IMR-90 (cell line): ENCODE measurements at regions not wholly inside any gene's neighbourhood (a gene's known extent, or its start where the extent isn't known, plus 50 kb on each side); places are given as distances from the start of the nearest gene placed in this dataset.

Experiments
- ATAC-seq: fragments of 200-7000 bp; cut with Tn5 transposase; 2 replicates; pipeline ENCODE4 v1.9.1; 2020; ENCODE audit warnings: low read depth, mild to moderate bottlenecking, moderate library complexity
- BruUV-seq: library from RNA; stranded (reverse); fragments of 400-500 nt; replicated peaks from 2 replicates; lab custom pipeline; 2021; lab: Mats Ljungman, UMichigan
- CTCF ChIA-PET: fragments of 300-600 bp; formaldehyde crosslinking; extraction: SDS; loops from one replicate; lab custom pipeline; 2021; ENCODE audit warnings: antibody characterized with exemption; lab: Yijun Ruan, JAX
- POLR2A ChIA-PET: fragments of 300-600 bp; sonication (Branson Sonifier 250); formaldehyde crosslinking; loops from one replicate; lab custom pipeline; 2022; ENCODE audit warnings: antibody characterized with exemption; ENCODE audit not compliant: unreplicated experiment; lab: Charles Lee
- DNase-seq: peaks from one replicate; pipeline ENCODE4 v3.0.0; 2013
- H2AFZ ChIP-seq: replicated peaks from 2 replicates; pipeline ENCODE3; 2013; ENCODE audit warnings: low read length, mild to moderate bottlenecking; ENCODE audit not compliant: poor library complexity
- H2AK5ac ChIP-seq: 2 replicates; pipeline ENCODE4 v1.6.1; 2013; ENCODE audit warnings: low read depth, low read length, inconsistent platforms
- H2AK9ac ChIP-seq: replicated peaks from 2 replicates; pipeline ENCODE3; 2013; ENCODE audit warnings: mild to moderate bottlenecking, low read depth, low read length, moderate library complexity; ENCODE audit not compliant: poor library complexity
- H2BK120ac ChIP-seq: 2 replicates; pipeline ENCODE4 v1.6.1; 2013; ENCODE audit warnings: low read depth, low read length, inconsistent platforms
- H2BK15ac ChIP-seq: 3 replicates; pipeline ENCODE4 v1.6.1; 2013; ENCODE audit warnings: low read depth, low read length, inconsistent platforms
- H2BK20ac ChIP-seq: 2 replicates; pipeline ENCODE4 v1.6.1; 2013; ENCODE audit warnings: low read depth, mild to moderate bottlenecking, inconsistent platforms, low read length, moderate library complexity
- H2BK5ac ChIP-seq: 2 replicates; pipeline ENCODE4 v1.6.1; 2013; ENCODE audit warnings: mild to moderate bottlenecking, low read depth, low read length, inconsistent platforms; ENCODE audit not compliant: poor library complexity, severe bottlenecking
- H3K14ac ChIP-seq: replicated peaks from 2 replicates; pipeline ENCODE4 v1.6.1; 2013; ENCODE audit warnings: low read depth, low read length, inconsistent platforms
- H3K18ac ChIP-seq: 2 replicates; pipeline ENCODE4 v1.6.1; 2013; ENCODE audit warnings: low read depth, low read length, control low read depth
- H3K23ac ChIP-seq: 2 replicates; pipeline ENCODE4 v1.6.1; 2013; ENCODE audit warnings: low read depth, low read length, inconsistent platforms
- H3K27ac ChIP-seq: 2 replicates; pipeline ENCODE4 v1.5.1; 2013; ENCODE audit warnings: mild to moderate bottlenecking, control low read depth, low read length; ENCODE audit not compliant: insufficient read depth
- H3K27me3 ChIP-seq: 2 replicates; pipeline ENCODE4 v1.6.1; 2013; ENCODE audit warnings: low read length; ENCODE audit not compliant: control insufficient read depth, insufficient read depth
- H3K36me3 ChIP-seq: 2 replicates; pipeline ENCODE4 v1.6.1; 2013; ENCODE audit warnings: low read length, mixed read lengths; ENCODE audit not compliant: control insufficient read depth, insufficient read depth
- H3K4ac ChIP-seq: 2 replicates; pipeline ENCODE4 v1.6.1; 2013; ENCODE audit warnings: low read depth, low read length, inconsistent platforms
- H3K4me1 ChIP-seq: 2 replicates; pipeline ENCODE4 v1.6.1; 2013; ENCODE audit warnings: low read length, mixed read lengths; ENCODE audit not compliant: control insufficient read depth, insufficient read depth
- H3K4me2 ChIP-seq: 2 replicates; pipeline ENCODE4 v1.6.1; 2013; ENCODE audit warnings: low read depth, mild to moderate bottlenecking, control low read depth, low read length, moderate library complexity
- H3K4me3 ChIP-seq: 2 replicates; pipeline ENCODE4 v1.5.1; 2013; ENCODE audit warnings: low read depth, mild to moderate bottlenecking, control low read depth, low read length, moderate library complexity; ENCODE audit not compliant: insufficient read depth
- H3K56ac ChIP-seq: 2 replicates; pipeline ENCODE4 v1.6.1; 2013; ENCODE audit warnings: low read length, inconsistent platforms; ENCODE audit not compliant: insufficient read depth; ENCODE audit errors: extremely low read depth
- H3K79me1 ChIP-seq, 2 experiments: 2 replicates each; pipeline ENCODE4 v1.6.1; 2013; ENCODE audit warnings: low read length in 2 of 2, inconsistent platforms in 1 of 2, low read depth in 1 of 2
- H3K9ac ChIP-seq: 2 replicates; pipeline ENCODE4 v1.6.1; 2013; ENCODE audit warnings: low read depth, low read length, control low read depth
- H3K9me1 ChIP-seq: 2 replicates; pipeline ENCODE4 v1.6.1; 2013; ENCODE audit warnings: low read length, inconsistent platforms; ENCODE audit not compliant: insufficient read depth
- H3K9me3 ChIP-seq: 2 replicates; pipeline ENCODE4 v1.6.1; 2013; ENCODE audit warnings: low read length; ENCODE audit not compliant: control insufficient read depth, insufficient read depth
- H4K20me1 ChIP-seq: 2 replicates; pipeline ENCODE4 v1.6.1; 2013; ENCODE audit warnings: low read length, inconsistent platforms; ENCODE audit not compliant: insufficient read depth
- H4K5ac ChIP-seq: 2 replicates; pipeline ENCODE4 v1.6.1; 2013; ENCODE audit warnings: mild to moderate bottlenecking, low read depth, low read length, control low read depth
- H4K8ac ChIP-seq, 2 experiments: 2 replicates each; pipeline ENCODE4 v1.6.1; 2013; ENCODE audit warnings: low read depth in 2 of 2, low read length in 2 of 2, control low read depth in 1 of 2, inconsistent platforms in 1 of 2
- H4K91ac ChIP-seq: 2 replicates; pipeline ENCODE4 v1.6.1; 2013; ENCODE audit warnings: low read depth, low read length, inconsistent platforms; ENCODE audit not compliant: insufficient read depth
- CEBPB ChIP-seq: IDR thresholded peaks from 2 replicates; pipeline ENCODE4 v1.6.1; 2012; ENCODE audit warnings: low read depth, low read length, improper control_type of control experiment
- CHD1 ChIP-seq: IDR thresholded peaks from 2 replicates; pipeline ENCODE4 v1.6.1; 2012; ENCODE audit warnings: low read depth, low read length, improper control_type of control experiment
- FOS ChIP-seq: fragments of 150-350 bp; IDR thresholded peaks from 2 replicates; pipeline ENCODE4 v1.6.1; 2016; ENCODE audit warnings: low read depth, low read length
- MAFK ChIP-seq: IDR thresholded peaks from 2 replicates; pipeline ENCODE4 v1.6.1; 2012; ENCODE audit warnings: low read depth, low read length, improper control_type of control experiment
- MXI1 ChIP-seq: IDR thresholded peaks from 2 replicates; pipeline ENCODE4 v1.6.1; 2012; ENCODE audit warnings: low read depth, mild to moderate bottlenecking, low read length, moderate library complexity, borderline replicate concordance
- NFE2L2 ChIP-seq: fragments of 150-350 bp; IDR thresholded peaks from 2 replicates; pipeline ENCODE4 v1.6.1; 2016; ENCODE audit warnings: low read depth, mild to moderate bottlenecking, low read length
- POLR2A ChIP-seq: IDR thresholded peaks from 2 replicates; pipeline ENCODE4 v1.6.1; 2012; ENCODE audit warnings: mild to moderate bottlenecking, low read depth, low read length
- RAD21 ChIP-seq: IDR thresholded peaks from 2 replicates; pipeline ENCODE4 v1.6.1; 2012; ENCODE audit warnings: low read length, improper control_type of control experiment
- RFX5 ChIP-seq: IDR thresholded peaks from 2 replicates; pipeline ENCODE4 v1.8.0; 2012; ENCODE audit warnings: low read depth, mild to moderate bottlenecking, low read length, moderate library complexity
- WGBS, 2 experiments: methylation state at CpG; one replicate each; pipeline versions ENCODE4 v1.1.5 to v1.1.7; 2013; ENCODE audit warnings: missing lambda C conversion rate in 2 of 2; ENCODE audit not compliant: insufficient read length in 1 of 2; ENCODE audit errors: extremely low coverage in 2 of 2; 5-methylcytosine and 5-hydroxymethylcytosine counted together
- dilution Hi-C: fragments of 300-500 bp; cut with HindIII; formaldehyde crosslinking; loops from one replicate; pipeline ENCODE4 v1.14.3; 2018; ENCODE audit warnings: low sequenced_read_pairs; ENCODE audit not compliant: unreplicated experiment
- in situ Hi-C: fragments of 300-500 bp; cut with MboI; formaldehyde crosslinking; loops from 3 replicates; pipeline ENCODE4 v1.14.3; 2019; ENCODE audit warnings: low sequenced_read_pairs, inconsistent platforms, mixed read lengths
- intact Hi-C: fragments of 100-400 bp; cut with micrococcal nuclease; formaldehyde crosslinking; loops from 2 replicates; pipeline ENCODE4 v1.10.0; 2022

- dilution Hi-C loops: no loop called here
- Histone ChIP-seq H4K5ac (0 out of 2 replicates have a peak overlapping the region, but pooled peaks have one; percentile 64), H2AK9ac (no peak overlapping the region), H3K79me1 (no peaks in the 10 kb centered on the region), H3K4me1 (peaks cover 8% of the 10 kb centered on the region), H4K91ac (peak overlapping the region; percentile 70; the same call in 1 of the 2 replicates), H2BK20ac (peak overlapping the region; percentile 92), H2BK5ac (peak overlapping the region; percentile 2), H4K8ac (peak overlapping the region in 1 of 2 experiments; percentile 40; a peak in 1 of 4 replicates), H3K27me3 (no peaks in the 10 kb centered on the region), H3K9me1 (peaks cover 8% of the 10 kb centered on the region; the same call in 1 of the 2 replicates), H3K36me3 (no peaks in the 10 kb centered on the region), H2AFZ (peak overlapping the region; percentile 28), H3K18ac (peak overlapping the region; percentile 54), H3K9ac (no peak overlapping the region), H3K4me3 (no peak overlapping the region), H3K56ac (no peak overlapping the region), H3K9me3 (no peaks in the 10 kb centered on the region), H2AK5ac (peak overlapping the region; percentile 41; the same call in 1 of the 2 replicates), H3K23ac (peak overlapping the region; percentile 52; the same call in 1 of the 2 replicates), H3K14ac (peak overlapping the region; percentile 47), H3K4ac (peak overlapping the region; percentile 42), H2BK15ac (peak overlapping the region; percentile 74; the same call in 1 of the 3 replicates), H4K20me1 (no peaks in the 10 kb centered on the region), H2BK120ac (peak overlapping the region; percentile 35), H3K4me2 (no peak overlapping the region), H3K27ac (peak overlapping the region; percentile 50; the same call in 1 of the 2 replicates)
- 40% methylated on average over 1 of the region's 3 CpGs; no CpG with 5 or more reads in 1 of the 2 experiments for WGBS, 2 experiments
- ChIA-PET POLR2A (no interaction called here), CTCF (interaction anchor here (1.1 kb wide), 1 partner anchor 81 kb away, joined by 3 read pairs; no protein-coding TSS in a partner anchor)
- in situ Hi-C loops: no loop called here
- intact Hi-C loops: no loop called here
- ATAC-seq: no peak
- no peak for DNase-seq
- no TSS peak for BruUV-seq
- TF ChIP-seq RAD21 (no peak), NFE2L2 (no peak), CEBPB (no peak), MXI1 (no peak), CHD1 (no peak), MAFK (no peak), FOS (no peak), RFX5 (no peak), POLR2A (no peak)
Measured at GRCh38 chr3:55147406-55147805, 219.5 kb upstream of the LRTM1 start.
